GM12875 (cell line): ENCODE measurements at regions not wholly inside any gene's neighbourhood (a gene's known extent, or its start where the extent isn't known, plus 50 kb on each side); places are given as distances from the start of the nearest gene placed in this dataset.

Experiments used
- H3K4me3 ChIP-seq: one replicate; pipeline ENCODE4 v1.5.1; 2011; ENCODE audit warnings: low read depth, low read length, control low read depth
- CTCF ChIP-seq: IDR thresholded peaks from 2 replicates; pipeline ENCODE4 v1.5.1; 2011; ENCODE audit warnings: low read depth, mild to moderate bottlenecking, control low read depth, inconsistent platforms, low read length, moderate library complexity, borderline replicate concordance; ENCODE audit not compliant: insufficient read depth

GRCh38 chr5:179472174-179472573, 78.2 kb upstream of the RUFY1 start:
- H3K4me3 ChIP-seq: no peak overlapping the region
- TF ChIP-seq CTCF: no peak

GRCh38 chr5:179470201-179470600, 80.2 kb upstream of the RUFY1 start:
- no peak for TF ChIP-seq CTCF
- no peak overlapping the region for H3K4me3 ChIP-seq

GRCh38 chr5:179468696-179469095, 81.7 kb upstream of the RUFY1 start:
- no peak for TF ChIP-seq CTCF
- no peak overlapping the region for H3K4me3 ChIP-seq

- no peak overlapping the region for H3K4me3 ChIP-seq
- TF ChIP-seq CTCF: no peak
Observed at GRCh38 chr5:179467441-179467840, 82.9 kb upstream of the RUFY1 start.

GRCh38 chr5:179464631-179465030, 85.7 kb upstream of the RUFY1 start:
- TF ChIP-seq CTCF: no peak
- no peak overlapping the region for H3K4me3 ChIP-seq

GRCh38 chr5:179462040-179462439, 88.3 kb upstream of the RUFY1 start:
- no peak overlapping the region for H3K4me3 ChIP-seq
- TF ChIP-seq CTCF: no peak

GRCh38 chr5:179461576-179461975, 88.8 kb upstream of the RUFY1 start:
- no peak for TF ChIP-seq CTCF
- H3K4me3 ChIP-seq: no peak overlapping the region
